ENCODE measurements at regions not wholly inside any gene's neighbourhood (a gene's known extent, or its start where the extent isn't known, plus 50 kb on each side); places are given as distances from the start of the nearest gene placed in this dataset.

- no peak for TF ChIP-seq CTCF (IDR thresholded peaks at IDR 0.05; ENCODE audit: low read depth, low read length, missing control alignments)
These were observed 446.9 kb upstream of the DPPA4 start for GRCh38 chr3:109784285-109784684.

GRCh38 chr3:109784852-109785631 lies 447.7 kb upstream of the DPPA4 start:
- DNase-seq (ENCODE audit: low read depth): no peak
- H3K4me3 ChIP-seq (ENCODE audit: low read depth, low read length): no peak overlapping the region
- no peak for TF ChIP-seq CTCF (IDR thresholded peaks at IDR 0.05; ENCODE audit: low read depth, low read length, missing control alignments)

More at GRCh38 chr3:109784285-109784684, 446.9 kb upstream of the DPPA4 start:
- no peak for DNase-seq (ENCODE audit: low read depth)
- H3K4me3 ChIP-seq (ENCODE audit: low read depth, low read length): no peak overlapping the region

- TF ChIP-seq CTCF (IDR thresholded peaks at IDR 0.05; ENCODE audit: low read depth, low read length, missing control alignments): no peak
- no peak overlapping the region for H3K4me3 ChIP-seq (ENCODE audit: low read depth, low read length)
- no peak for DNase-seq (ENCODE audit: low read depth)
These were observed 465.9 kb upstream of the DPPA4 start for GRCh38 chr3:109803274-109803673.

- TF ChIP-seq CTCF (IDR thresholded peaks at IDR 0.05; ENCODE audit: low read depth, low read length, missing control alignments): no peak
- DNase-seq (ENCODE audit: low read depth): no peak
- H3K4me3 ChIP-seq (ENCODE audit: low read depth, low read length): no peak overlapping the region
These were observed 467.4 kb upstream of the DPPA4 start for GRCh38 chr3:109804697-109805096.

- no peak for DNase-seq (ENCODE audit: low read depth)
- TF ChIP-seq CTCF (IDR thresholded peaks at IDR 0.05; ENCODE audit: low read depth, low read length, missing control alignments): no peak
- H3K4me3 ChIP-seq (ENCODE audit: low read depth, low read length): no peak overlapping the region
These were observed 469.6 kb upstream of the DPPA4 start for GRCh38 chr3:109806929-109807328.

GRCh38 chr3:109809513-109809912 lies 472.2 kb upstream of the DPPA4 start:
- no peak for TF ChIP-seq CTCF (IDR thresholded peaks at IDR 0.05; ENCODE audit: low read depth, low read length, missing control alignments)
- H3K4me3 ChIP-seq (ENCODE audit: low read depth, low read length): no peak overlapping the region
- no peak for DNase-seq (ENCODE audit: low read depth)

- no peak overlapping the region for H3K4me3 ChIP-seq (ENCODE audit: low read depth, low read length)
- no peak for DNase-seq (ENCODE audit: low read depth)
- TF ChIP-seq CTCF (IDR thresholded peaks at IDR 0.05; ENCODE audit: low read depth, low read length, missing control alignments): no peak
These were observed 480.7 kb upstream of the DPPA4 start for GRCh38 chr3:109818081-109818480.

Data from GM12864 (cell line).